NCI-H69 (cell line): ENCODE measurements at regions not wholly inside any gene's neighbourhood (a gene's known extent, or its start where the extent isn't known, plus 50 kb on each side); places are given as distances from the start of the nearest gene placed in this dataset.

ENCODE experiments used
- DNase-seq: peaks from one replicate; lab custom pipeline; 2025; lab: John Stamatoyannopoulos, UW

DNA sequence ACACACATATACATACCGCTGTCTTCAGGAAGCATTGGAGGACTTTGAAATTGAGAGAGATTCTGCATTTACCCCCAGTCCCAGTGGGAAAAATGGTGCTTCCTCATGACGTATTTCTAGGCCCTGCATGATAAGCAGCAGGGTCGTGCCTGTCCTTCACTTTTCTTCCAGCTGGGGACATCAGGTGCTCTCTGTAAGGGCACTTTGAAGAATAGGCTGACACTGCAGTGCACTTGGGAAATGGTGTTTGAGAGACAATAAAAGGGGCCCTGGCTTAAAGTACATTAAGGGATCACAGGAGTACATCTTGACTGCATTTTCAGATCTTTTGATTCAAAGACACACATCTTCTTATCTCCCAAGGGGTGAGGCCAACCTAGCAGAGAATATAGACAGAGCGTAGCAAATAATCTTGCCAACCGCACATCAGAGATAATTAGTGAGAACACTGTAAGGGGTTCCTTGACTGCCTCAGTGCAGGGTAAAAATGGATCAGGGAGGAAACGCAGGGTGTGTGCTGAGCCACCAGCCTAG, 437.9 kb downstream of the CSNK1G3 start:
- DNase-seq = peak; percentile 25

DNA sequence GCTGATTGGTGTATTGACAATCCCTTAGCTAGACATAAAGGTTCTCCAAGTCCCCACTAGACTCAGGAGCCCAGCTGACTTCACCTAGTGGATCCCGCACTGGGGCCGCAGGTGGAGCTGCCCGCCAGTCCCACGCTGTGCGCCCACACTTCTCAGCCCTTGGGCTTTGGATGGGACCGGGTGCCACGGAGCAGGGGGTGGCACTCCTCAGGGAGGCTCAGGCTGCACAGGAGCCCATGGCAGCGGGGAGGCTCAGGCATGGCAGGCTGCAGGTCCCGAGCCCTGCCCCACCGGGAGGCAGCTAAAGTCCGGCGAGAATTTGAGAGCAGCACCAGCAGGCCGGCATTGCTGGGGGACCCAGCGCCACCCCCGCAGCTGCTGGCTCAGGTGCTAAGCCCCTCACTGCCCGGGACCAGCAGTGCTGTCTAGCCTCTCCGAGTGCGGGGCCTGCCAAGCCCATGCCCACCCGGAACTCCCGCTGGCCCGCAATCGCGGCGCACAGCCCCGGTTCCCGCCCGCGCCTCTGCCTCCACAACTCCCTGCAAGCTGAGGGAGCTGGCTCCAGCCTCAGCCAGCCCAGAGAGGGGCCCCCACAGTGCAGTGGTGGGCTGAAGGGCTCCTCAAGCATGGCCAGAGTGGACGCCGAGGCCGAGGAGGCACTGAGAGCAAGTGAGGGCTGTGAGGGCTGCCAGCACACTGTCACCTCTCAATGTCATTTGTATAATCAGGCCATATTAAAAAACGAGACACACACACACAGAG, 437.2 kb downstream of the CSNK1G3 start:
- DNase-seq = no peak

DNA sequence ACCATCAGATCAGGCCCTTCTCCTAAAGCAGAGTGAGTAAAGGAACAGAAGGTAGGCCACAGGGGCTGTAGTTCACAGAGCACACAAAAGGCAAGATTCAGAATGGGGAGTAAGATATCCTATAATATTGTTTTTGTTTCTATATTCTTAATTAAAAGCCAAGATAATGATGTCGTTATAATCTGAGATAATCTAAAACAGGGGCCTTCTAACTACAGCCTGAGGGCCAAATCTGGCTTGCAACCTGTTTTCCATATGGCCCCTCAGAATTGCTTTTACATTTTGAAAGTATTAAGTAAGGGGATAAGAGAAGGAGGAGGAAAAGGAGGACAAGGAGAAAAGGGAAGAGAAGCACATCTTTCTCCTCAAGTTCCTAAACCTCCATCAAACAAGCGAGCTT, 435.8 kb downstream of the CSNK1G3 start:
- DNase-seq = peak; percentile 36

DNA sequence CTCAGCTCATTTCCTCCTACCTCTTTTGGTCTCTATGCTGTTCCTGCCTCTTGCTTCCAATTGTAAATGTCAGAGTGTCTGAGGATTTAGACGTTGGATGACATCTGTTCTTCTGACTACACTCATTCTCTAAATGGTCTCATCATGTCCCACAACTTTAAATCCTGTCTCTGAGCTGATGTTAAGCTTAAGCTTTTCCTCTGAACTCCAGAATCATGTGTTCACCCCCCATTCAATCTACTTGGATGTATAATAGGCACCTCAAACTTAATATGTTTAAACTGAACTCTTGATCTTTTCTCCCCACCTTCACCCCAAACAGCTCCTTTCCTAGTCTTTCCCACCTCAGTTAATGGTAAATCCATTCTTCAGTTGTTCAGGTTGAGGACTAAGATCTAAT, 433.6 kb downstream of the CSNK1G3 start:
- DNase-seq = no peak

DNA sequence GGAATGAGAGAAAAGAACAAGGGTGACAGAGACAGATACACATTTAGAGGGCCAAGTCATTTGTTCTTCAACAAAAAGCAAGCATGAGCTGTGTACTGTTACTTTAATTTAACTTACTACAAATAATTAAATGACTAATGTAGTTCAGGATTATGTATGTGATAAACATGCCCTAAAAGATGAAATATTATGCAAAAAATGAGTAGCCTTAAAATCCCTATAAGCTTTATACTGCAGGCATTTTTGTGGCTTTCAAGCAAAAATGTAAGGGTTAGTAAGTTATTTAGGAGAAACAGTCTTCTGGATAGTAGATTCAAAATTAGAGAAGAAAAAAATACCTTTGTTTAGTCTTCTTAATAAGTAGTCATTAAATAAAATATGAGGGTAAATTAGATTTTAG, 431.2 kb downstream of the CSNK1G3 start:
- no peak for DNase-seq

DNA sequence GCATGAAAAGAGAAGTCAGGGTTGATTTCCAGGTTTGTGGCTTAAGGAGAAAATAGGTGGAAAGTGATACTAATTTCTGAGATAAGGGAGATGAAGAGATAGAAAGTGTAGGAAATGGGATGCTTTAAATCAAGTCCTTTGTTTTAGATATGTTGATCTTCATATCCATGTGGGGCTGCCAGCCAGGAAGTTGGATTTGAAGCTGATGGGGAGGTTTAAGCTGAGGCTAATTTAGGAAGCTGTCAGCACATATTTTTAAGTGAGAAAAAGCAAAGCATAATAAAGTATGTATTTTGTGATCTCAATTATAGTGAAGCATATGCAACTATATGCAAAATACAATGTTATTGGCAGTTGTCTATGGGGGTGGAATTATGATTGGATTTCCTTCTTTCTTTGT, 428.4 kb downstream of the CSNK1G3 start:
- no peak for DNase-seq

DNA sequence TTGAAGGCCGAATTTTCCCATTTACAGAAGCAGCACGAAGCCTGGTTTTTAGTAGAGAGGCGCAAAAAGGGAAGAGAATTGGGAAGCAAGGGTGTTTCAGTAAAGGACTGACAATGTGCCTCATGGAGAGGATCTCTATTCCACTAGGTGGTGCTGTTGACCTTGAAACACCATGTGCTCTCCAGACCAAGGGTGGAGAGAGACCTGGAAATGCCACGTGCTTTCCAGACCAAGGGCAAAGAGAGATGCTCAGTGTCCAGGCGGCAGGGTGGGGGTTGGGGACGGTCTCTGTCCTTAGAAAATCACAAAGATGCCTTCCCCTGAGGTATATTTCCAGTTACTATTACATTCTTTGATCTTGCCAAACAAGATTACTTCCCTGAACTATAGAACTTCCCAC, 425.3 kb downstream of the CSNK1G3 start:
- peak; percentile 89 for DNase-seq

DNA sequence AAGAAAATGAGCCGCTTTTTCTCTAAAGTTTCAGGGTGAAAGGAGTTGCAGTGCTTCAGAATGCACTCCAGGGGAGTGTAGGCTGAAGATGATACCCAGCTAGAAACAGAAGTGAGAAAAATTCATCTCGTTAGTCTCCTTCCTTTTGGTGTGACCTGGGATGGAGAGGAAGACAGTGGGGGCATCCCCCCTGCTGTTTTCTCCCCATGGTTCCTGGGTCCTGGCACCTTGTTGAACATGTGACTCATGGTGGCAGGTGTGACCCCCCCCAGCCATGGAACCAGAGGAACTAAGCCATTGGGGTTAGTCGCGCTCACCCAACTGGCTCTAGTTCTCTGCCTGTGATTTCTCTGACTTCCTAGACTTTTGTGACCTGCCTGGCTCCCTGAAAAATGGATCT, 424.6 kb downstream of the CSNK1G3 start:
- no peak for DNase-seq

DNA sequence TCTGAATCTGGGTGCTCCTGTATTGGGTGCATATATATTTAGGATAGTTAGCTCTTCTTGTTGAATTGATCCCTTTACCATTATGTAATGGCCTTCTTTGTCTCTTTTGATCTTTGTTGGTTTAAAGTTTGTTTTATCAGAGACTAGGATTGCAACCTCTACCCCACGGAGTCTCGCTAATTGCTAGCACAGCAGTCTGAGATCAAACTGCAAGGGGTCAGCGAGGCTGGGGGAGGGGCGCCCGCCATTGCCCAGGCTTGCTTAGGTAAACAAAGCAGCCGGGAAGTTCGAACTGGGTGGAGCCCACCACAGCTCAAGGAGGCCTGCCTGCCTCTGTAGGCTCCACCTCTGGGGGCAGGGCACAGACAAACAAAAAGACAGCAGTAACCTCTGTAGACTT, 421.8 kb downstream of the CSNK1G3 start:
- DNase-seq = peak; percentile 31

DNA sequence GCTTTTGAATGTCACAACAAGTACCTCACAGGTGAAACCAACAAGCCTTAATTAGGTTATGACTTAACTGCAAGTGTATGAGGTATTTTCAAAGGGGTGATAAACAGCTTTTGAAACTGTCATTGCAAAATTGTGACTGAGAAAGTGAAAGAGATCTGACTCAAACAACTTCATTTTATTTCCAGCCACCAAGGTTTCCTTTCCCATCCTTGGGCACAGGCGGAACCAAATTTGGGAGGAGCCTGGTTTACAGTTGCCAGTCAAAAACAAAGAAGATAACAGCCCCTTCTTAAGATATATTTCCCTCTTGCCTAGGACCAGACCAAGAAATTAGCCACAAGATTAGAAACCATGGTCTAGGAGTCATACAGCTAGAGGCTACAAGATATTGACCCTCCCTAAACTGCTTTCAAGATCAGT, 417.1 kb downstream of the CSNK1G3 start:
- no peak for DNase-seq

DNA sequence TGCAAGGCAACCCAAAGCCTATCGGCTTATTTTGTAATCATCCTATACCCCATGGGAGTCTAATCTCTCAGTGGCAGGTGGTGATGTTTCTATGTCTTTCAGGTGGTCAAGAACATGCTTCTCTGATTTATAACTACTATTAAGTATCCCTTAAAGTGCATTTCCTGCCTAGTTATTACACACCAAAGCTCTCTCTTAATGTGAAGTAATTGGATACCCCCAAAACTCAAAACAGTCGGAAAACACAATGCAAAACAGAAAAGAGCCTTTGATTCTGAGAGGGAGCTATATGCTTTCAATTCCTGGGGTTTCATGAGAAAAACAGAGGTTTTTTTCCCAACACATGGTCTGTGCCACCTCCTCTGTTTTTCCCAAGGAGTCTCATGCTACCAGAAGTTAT, 416.4 kb downstream of the CSNK1G3 start:
- peak; percentile 74 for DNase-seq

DNA sequence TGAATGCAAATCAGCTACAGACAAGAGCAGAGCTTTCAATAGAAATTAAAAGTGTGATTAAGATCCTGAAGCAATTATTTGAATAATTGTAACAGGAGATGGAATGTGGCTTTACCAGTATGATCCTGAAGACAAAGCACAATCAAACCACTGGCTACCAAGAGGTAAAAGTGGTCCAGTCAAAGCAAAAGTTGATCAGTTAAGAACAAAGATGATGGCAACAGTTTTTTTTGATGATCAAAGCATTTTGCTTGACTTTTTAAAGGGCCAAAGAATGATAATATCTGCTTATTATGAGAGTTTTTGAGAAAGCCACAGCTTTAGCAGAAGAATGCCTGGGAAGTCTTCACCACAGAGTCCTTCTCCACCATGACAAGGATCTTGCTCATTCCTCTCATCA, 409.2 kb downstream of the CSNK1G3 start:
- DNase-seq = no peak

DNA sequence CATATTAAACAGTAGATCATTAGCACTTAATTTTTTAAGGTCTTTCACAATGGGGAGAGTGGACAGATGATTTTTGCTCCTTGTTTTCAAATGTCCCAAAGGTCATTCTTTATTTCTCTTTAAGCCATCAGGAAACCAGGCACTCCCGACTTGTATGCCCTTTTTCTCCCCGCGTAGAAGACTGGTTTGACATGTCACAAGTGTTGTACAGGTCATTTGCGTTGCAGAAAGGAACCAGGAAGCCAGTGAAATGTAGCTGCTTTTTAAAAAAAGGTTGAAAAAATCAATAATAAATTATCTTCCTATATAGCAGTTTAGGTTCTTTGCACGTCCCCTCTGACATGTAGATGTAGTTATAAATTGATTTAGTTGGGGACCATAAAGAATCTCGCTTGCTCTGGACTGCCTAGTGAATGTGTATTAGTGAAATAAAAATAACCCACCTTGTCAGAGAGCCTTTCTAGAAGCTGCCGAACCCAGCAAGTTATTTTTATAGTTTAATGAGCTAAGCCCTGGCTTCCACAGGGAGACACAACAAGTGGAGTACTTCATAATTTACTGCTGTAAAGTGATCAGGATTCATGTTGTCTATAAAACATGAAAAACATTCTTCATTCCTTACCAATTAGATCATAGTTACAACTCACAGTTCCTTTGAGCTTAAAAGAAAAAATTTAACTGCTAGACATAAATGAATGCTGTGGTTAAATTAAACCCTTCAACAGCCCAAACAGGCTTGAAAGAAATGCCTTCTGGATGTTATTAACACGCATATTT, 404.6 kb downstream of the CSNK1G3 start:
- DNase-seq = peak; percentile 6

DNA sequence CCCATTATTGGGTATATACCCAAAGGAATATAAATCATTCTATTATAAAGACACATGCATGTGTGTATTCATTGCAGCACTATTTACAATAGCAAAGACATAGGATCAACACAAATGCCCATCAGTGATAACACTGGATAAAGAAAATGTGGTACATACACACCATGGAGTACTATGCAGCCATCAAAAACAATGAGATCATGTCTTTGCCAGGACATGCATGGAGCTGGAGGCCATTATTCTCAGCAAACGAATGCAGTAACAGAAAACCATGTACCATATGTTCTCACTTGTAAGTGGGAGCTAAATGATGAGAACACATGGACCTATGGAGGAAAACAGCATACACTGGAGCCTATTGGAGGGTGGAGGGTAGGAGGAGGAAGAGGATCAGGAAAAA, 402.4 kb downstream of the CSNK1G3 start:
- DNase-seq = peak; percentile 5

DNA sequence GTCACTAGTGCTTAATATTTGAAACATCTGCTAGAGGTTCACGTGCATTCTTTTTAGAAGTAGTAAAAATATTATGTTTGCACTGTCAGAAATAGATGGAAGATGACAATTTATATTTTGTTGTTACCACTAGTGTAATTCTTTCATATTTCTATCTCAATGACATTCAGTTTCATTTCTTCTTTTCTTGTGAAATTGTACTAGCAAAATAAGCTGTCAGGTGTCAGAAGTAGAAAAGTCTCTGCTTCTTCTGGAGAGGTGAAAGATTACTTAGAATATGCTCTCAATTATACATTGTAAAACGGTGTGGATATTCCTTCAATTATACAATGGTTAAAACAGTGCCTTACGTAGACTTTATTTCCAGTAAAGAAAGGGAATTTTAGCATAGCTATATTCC, 395.4 kb downstream of the CSNK1G3 start:
- no peak for DNase-seq

DNA sequence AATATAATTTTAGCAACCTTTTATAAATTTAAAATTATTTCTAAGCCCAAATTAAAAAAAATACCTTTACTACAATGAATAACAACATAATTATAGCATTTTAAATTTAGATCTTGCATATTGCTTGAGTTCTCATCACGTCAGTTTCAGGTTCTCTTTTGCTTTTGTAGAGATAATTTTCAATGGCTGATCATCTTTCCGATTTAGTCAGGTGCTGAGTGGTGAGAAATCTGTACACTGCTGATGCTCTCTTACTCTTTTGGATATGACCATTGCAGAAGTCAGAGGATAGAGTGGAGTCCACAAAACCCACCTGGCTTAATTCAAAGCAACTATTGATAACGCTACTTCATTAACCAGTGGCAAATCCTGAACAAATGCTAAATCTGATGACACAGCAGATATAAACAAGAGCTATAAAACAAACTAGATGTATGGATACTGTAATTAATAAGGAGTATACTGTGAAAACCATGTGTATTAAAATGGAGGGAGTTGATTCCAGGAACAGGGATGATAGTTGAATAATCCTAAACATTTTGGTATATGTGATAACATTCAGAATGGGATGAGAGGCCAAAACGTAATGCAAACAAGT, 394.8 kb downstream of the CSNK1G3 start:
- DNase-seq = no peak

DNA sequence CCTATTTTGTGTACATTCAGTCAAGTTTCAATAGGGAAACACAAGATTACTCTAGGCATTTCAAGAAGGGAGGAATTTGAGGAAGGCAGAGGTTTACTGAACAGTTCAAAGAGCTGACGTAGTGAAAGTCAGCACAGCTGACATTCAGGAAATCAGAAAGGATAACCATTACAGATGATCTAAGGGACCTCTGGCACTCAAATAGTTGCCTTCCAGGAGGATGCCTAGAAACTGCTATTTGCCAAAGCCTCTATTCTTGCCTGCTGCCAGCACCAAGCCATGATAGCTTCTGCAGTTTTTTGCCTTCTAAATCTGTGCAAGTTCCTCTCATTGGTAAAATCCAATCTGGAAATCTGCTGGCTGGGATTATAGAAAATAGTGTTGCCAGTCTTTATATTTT, 373.1 kb downstream of the CSNK1G3 start:
- DNase-seq = no peak

DNA sequence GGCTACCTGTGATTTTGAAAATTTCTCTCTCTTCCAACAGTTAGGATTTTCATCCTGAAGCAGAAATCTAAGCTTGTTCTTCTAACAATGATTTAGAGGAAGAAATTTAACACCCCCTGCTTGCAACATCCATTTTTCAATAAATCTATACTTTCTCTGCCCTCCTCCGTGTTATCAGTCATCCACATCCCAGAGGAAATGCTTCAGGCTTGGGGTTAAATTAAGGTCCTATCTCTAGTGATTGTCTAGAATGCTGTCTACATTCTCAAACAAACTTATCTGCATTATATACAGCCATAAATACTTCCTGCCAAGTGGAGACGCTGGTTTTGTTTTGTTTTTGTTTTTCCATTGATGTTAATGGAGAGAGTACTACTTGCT, 371.0 kb downstream of the CSNK1G3 start:
- DNase-seq = peak; percentile 50

DNA sequence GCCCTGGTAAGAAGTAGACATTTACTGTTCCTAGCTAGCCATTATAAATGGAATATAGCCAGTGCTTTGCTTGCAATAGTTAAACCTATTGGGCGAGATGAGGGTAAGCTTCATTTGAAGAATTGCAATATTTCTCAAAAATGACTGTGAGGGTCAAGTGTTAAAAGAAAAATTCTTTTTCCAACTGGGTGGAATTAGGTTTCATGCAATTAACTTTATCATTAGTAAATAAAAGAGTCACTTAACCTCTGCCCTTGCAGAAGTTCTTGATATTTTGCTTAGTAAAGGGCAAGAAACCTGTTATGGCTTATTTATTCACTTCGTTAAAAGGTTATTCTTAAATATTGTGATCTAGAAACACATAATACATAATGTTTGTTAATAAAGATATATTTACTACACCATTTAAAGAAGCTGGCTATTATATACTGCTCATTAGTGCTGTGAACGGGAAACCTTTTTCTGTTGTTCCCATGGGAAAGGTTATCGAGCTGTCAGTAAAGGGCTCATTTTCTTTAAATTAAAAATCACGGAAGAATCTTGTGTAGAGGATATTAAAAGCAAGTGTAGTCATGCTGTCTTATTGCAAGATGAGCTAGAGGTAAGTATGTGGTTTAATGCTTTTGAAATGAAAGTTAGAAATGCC, 370.5 kb downstream of the CSNK1G3 start:
- DNase-seq = peak; percentile 85

DNA sequence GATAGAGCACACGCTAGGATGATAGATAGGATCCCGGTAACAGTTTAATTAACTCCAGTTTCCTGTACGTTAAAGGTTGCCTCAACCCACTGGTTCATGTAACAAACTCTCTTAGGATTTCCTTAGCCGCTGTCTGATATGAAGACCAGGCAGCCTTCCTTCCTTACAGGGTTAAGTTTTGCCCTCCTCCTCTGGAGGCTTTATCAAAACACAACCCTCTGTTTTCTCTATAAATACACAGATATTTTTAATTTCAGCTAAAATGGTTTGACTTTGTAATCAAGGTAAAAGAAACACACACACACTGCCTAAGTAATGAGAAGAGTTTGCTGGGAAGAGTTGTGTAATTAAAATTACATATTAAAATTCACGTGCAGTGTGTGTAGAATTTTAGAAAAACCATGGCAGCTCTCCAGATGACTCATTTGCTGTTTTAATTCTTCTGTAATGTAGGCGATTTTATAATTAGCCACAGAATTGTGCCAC, 369.8 kb downstream of the CSNK1G3 start:
- peak; percentile 74 for DNase-seq

DNA sequence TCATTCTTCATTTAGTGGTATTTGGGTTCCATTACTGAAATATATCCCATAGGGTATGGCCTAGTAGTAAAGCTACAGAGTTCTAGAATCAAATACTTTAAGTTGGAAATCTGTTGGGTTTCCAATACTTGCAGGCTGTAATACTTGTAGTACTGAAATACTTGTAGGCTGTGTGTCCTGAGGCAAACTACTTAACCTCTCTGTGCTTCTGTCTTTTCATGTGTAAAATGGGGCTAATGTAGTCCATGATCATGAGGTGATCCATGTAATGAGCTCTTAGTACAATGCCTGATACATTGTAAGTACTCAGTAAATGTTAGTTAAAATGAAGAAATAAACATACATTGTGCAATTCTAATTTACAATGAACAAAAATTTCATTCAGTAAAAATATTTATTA, 368.9 kb downstream of the CSNK1G3 start:
- DNase-seq = no peak

DNA sequence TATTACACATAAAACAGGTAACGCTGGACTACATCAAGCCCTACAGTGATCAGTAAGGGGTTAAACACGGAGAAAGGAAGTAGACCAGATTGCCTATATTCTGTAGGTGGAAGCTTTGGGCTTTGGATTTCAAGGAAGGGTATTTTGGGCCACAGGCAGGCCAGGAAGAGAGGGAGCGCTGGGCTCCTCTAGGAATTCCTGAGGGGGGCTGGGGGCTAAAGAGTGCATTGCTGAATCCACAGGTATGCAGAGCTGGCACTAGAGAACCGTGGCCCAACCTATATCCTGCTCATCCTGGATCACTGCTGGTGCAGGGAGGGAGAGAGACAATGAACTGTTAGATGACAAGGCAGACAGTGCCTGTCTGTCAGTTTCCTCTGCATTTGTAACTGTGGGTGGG, 367.1 kb downstream of the CSNK1G3 start:
- DNase-seq = no peak
